ENCODE measurements at regions not wholly inside any gene's neighbourhood (a gene's known extent, or its start where the extent isn't known, plus 50 kb on each side); places are given as distances from the start of the nearest gene placed in this dataset.

DNA sequence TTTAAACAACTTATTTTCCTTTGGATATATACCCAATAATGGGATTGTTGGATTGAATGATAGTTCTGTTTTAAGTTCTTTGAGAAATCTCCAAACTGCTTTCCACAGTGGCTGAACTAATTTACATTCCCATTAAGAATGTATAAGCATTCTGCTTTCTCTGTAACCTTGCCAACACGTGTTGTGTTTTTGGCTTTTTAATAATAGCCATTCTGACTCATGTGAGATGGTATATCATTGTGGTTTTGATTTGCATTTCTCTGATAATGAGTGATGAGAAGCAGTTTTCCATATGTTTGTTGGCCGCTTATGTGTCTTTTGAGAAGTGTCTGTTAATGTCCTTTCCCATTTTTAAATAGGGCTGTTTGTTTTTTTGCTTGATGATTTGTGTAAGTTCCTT lies 155.6 kb upstream of the PITX2 start:
- BruUV-seq (replicated peaks), result no TSS peak
- POLR2A ChIA-PET, result no interaction called here
- Histone ChIP-seq H3K9me3 (no peaks in the 10 kb centered on the region), H3K4me1 (peaks cover 10% of the 10 kb centered on the region; the same call in 1 of the 2 replicates), H3K36me3 (ENCODE audit: control insufficient read depth, insufficient read depth, low read length) (no peaks in the 10 kb centered on the region), H3K4me3 (ENCODE audit: low read depth, low read length) (no peak overlapping the region), H3K27me3 (replicated peaks; ENCODE audit: control insufficient read depth, insufficient read depth, low read length) (no peaks in the 10 kb centered on the region)
- CTCF ChIA-PET, result no interaction called here
- intact Hi-C loops (cut with micrococcal nuclease; ENCODE audit: unreplicated experiment), result no loop called here
- no peak for DNase-seq
- Mint-ChIP-seq H3K4me1 (ENCODE audit: low read depth, unreplicated experiment) (peaks cover 10% of the 10 kb centered on the region), H3K36me3 (ENCODE audit: insufficient read depth, unreplicated experiment) (no peaks in the 10 kb centered on the region), H3K27ac (ENCODE audit: unreplicated experiment) (no peak overlapping the region), H3K27me3 (ENCODE audit: insufficient read depth, unreplicated experiment) (no peaks in the 10 kb centered on the region), H3K9me3 (ENCODE audit: unreplicated experiment) (no peaks in the 10 kb centered on the region), H3K4me3 (ENCODE audit: unreplicated experiment) (no peak overlapping the region)
- TF ChIP-seq, protein P1, sequence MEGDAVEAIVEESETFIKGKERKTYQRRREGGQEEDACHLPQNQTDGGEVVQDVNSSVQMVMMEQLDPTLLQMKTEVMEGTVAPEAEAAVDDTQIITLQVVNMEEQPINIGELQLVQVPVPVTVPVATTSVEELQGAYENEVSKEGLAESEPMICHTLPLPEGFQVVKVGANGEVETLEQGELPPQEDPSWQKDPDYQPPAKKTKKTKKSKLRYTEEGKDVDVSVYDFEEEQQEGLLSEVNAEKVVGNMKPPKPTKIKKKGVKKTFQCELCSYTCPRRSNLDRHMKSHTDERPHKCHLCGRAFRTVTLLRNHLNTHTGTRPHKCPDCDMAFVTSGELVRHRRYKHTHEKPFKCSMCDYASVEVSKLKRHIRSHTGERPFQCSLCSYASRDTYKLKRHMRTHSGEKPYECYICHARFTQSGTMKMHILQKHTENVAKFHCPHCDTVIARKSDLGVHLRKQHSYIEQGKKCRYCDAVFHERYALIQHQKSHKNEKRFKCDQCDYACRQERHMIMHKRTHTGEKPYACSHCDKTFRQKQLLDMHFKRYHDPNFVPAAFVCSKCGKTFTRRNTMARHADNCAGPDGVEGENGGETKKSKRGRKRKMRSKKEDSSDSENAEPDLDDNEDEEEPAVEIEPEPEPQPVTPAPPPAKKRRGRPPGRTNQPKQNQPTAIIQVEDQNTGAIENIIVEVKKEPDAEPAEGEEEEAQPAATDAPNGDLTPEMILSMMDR (IDR thresholded peaks at IDR 0.05; ENCODE audit: insufficient read depth in 1 of 2, low read depth in 1 of 2, low read length in 1 of 2, severe bottlenecking in 1 of 2, unreplicated experiment in 1 of 2), result no peak

DNA sequence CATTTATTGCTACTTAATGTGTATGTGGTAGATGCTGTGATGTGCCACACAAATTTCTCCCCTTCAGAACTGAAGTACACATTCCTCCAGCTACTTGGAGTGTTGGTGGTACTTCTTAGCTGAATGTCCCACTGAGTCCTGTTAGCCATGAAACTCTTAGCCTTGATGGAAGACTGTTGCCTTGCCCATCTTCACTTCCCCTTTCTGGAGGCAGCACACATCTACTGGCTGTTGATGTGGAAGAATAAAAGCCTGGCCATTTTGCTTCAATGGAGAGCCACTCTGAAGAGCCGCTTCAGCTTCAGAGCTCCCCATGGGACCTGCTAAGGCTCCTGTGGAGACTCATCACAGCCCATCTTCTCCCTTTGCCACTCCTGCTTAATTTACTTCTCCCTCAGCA lies 157.7 kb upstream of the PITX2 start:
- Mint-ChIP-seq H3K36me3 (ENCODE audit: insufficient read depth, unreplicated experiment) (peaks cover 4% of the 10 kb centered on the region), H3K9me3 (ENCODE audit: unreplicated experiment) (no peaks in the 10 kb centered on the region), H3K27ac (ENCODE audit: unreplicated experiment) (no peak overlapping the region), H3K27me3 (ENCODE audit: insufficient read depth, unreplicated experiment) (no peaks in the 10 kb centered on the region), H3K4me3 (ENCODE audit: unreplicated experiment) (no peak overlapping the region), H3K4me1 (ENCODE audit: low read depth, unreplicated experiment) (peaks cover 6% of the 10 kb centered on the region)
- POLR2A ChIA-PET, result no interaction called here
- CTCF ChIA-PET, result no interaction called here
- intact Hi-C loops (cut with micrococcal nuclease; ENCODE audit: unreplicated experiment), result no loop called here
- DNase-seq, result no peak
- H3K9me3 ChIP-seq, result no peaks in the 10 kb centered on the region
- BruUV-seq (replicated peaks), result no TSS peak
- H3K4me1 ChIP-seq, result no peaks in the 10 kb centered on the region
- TF ChIP-seq, protein P1 (IDR thresholded peaks at IDR 0.05; ENCODE audit: insufficient read depth in 1 of 2, low read depth in 1 of 2, low read length in 1 of 2, severe bottlenecking in 1 of 2, unreplicated experiment in 1 of 2), result no peak
- H3K4me3 ChIP-seq (ENCODE audit: low read depth, low read length), result no peak overlapping the region
- no peaks in the 10 kb centered on the region for H3K36me3 ChIP-seq (ENCODE audit: control insufficient read depth, insufficient read depth, low read length)
- no peaks in the 10 kb centered on the region for H3K27me3 ChIP-seq (replicated peaks; ENCODE audit: control insufficient read depth, insufficient read depth, low read length)

DNA sequence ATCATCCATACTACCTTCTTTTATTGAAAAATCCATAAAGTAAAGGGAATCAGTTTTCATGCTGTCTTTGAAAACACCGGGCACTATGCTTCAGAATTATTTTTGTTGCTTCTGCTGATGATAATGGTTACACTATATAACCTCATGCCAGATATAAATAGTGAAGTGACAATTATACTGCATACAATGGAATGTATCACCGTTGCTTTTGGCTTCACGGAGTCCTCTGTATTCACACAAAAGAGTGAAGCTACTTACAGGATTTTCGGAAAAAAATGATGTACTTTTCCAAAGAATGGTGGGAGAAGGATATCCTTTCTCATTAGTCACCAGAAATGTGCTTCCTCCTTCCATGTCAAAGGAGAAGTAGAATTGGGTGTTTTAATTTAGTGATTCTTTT lies 159.1 kb upstream of the PITX2 start:
- TF ChIP-seq, protein P1 (IDR thresholded peaks at IDR 0.05; ENCODE audit: insufficient read depth in 1 of 2, low read depth in 1 of 2, low read length in 1 of 2, severe bottlenecking in 1 of 2, unreplicated experiment in 1 of 2), result no peak
- intact Hi-C loops (cut with micrococcal nuclease; ENCODE audit: unreplicated experiment), result no loop called here
- POLR2A ChIA-PET, result no interaction called here
- CTCF ChIA-PET, result no interaction called here
- H3K9me3 ChIP-seq, result no peaks in the 10 kb centered on the region; the same call in 1 of the 2 replicates
- Mint-ChIP-seq H3K4me1 (ENCODE audit: low read depth, unreplicated experiment) (peaks cover 6% of the 10 kb centered on the region), H3K27ac (ENCODE audit: unreplicated experiment) (no peak overlapping the region), H3K9me3 (ENCODE audit: unreplicated experiment) (no peaks in the 10 kb centered on the region), H3K4me3 (ENCODE audit: unreplicated experiment) (no peak overlapping the region), H3K36me3 (ENCODE audit: insufficient read depth, unreplicated experiment) (peaks cover 4% of the 10 kb centered on the region), H3K27me3 (ENCODE audit: insufficient read depth, unreplicated experiment) (no peaks in the 10 kb centered on the region)
- no peak for DNase-seq
- no peak overlapping the region for H3K4me3 ChIP-seq (ENCODE audit: low read depth, low read length)
- no peaks in the 10 kb centered on the region for H3K36me3 ChIP-seq (ENCODE audit: control insufficient read depth, insufficient read depth, low read length)
- no TSS peak for BruUV-seq (replicated peaks)
- no peaks in the 10 kb centered on the region for H3K27me3 ChIP-seq (replicated peaks; ENCODE audit: control insufficient read depth, insufficient read depth, low read length)
- H3K4me1 ChIP-seq, result no peaks in the 10 kb centered on the region
